ENCODE measurements at regions not wholly inside any gene's neighbourhood (a gene's known extent, or its start where the extent isn't known, plus 50 kb on each side); places are given as distances from the start of the nearest gene placed in this dataset.

GRCh38 chr22:23450434-23450795 is 129.7 kb downstream of the IGLL1 start:
- TF ChIP-seq CTCF (IDR thresholded peaks at IDR 0.05) = no peak
- no peak for TF ChIP-seq EP300 (IDR thresholded peaks at IDR 0.05)
- no peak for TF ChIP-seq POLR2A (IDR thresholded peaks at IDR 0.05)

Measured in sigmoid colon (tissue), 4 donors.